ENCODE measurements at regions not wholly inside any gene's neighbourhood (a gene's known extent, or its start where the extent isn't known, plus 50 kb on each side); places are given as distances from the start of the nearest gene placed in this dataset.
A peak's percentile ranks its signal among the peaks of the same experiment; 100 is the strongest.
"Not testable (repeated sequence)": the region's sequence is repeated elsewhere in the genome, so short reads cannot be mapped to it uniquely, and the experiment has no call there.

DNA sequence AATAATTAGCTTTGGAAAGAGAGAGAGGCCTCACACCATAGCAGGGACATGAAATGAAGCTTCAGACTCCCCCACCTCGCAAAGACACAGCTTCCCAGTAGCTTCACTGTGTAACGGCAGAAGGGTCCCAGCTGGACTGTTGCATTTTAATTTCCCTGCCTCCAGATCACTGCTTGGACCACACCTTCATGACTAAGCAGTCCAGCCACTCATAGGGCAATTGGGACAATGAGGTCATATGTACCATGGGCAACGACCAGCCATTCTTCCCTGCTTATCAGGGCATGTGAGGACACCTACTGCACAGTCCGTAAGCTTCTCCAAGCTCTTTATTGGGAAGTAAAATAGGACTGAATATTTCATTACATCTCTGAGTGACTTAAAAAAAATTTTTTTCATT, 183.0 kb downstream of the MREG start:
- no peak for DNase-seq

DNA sequence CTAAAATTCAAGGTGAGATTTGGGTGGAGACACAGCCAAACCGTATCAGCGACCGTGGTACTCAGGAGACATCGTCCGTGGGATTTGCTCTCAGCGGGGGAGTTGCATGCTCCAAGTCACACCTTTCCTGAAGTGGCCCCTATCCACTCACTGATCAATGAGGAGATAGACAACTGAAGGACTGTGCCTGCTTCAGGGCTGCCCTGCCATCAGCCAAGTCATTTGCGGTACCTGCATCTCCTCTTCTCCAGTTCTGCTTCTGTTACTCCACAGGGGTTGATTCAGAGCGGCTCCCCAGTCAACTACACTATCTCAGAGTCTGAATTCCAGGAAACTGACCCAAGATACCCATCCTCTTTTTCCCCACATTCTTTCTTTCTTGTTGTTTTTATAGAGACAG, 184.1 kb downstream of the MREG start:
- DNase-seq = no peak

GRCh38 chr2:215828528-215829184, 184.7 kb downstream of the MREG start:
- DNase-seq = peak; percentile 39 to 47

- no peak for DNase-seq
These were observed 186.4 kb downstream of the MREG start for GRCh38 chr2:215826838-215827441.

- no peak for DNase-seq
These were observed 187.0 kb downstream of the MREG start for GRCh38 chr2:215826376-215826775.

GRCh38 chr2:215825707-215826106, 187.6 kb downstream of the MREG start:
- DNase-seq = no peak

DNA sequence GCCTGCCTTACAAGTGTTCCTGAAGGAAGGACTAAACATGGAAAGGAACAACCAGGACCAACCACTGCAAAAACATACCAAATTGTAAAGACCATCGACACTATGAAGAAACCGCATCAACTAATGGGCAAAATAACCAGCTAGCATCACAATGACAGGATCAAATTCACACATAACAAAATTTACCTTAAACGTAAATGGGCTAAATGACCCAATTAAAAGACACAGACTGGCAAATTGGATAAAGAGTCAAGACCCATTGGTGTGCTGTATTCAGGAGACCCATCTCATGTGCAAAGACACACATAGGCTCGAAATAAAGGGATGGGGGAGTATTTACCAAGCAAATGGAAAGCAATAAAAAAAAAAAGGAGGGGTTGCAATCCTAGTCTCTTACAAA, 192.1 kb downstream of the MREG start:
- not testable (repeated sequence) for DNase-seq

DNA sequence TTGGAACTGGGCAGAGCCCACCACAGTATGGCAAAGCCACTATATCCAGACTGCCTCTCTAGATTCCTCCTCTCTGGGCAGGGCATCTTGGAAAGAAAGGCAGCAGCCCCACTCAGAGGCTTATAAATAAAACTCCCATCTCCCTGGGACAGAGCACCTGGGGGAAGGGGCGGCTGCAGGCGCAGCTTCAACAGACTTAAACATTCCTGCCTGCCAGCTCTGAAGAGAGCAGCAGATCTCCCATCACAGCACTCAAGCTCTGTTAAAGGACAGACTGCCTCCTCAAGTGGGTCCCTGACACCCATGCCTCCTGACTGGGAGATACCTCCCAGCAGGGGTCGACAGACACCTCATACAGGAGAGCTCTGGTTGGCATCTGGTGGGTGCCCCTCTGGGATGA, 193.6 kb downstream of the MREG start:
- not testable (repeated sequence) for DNase-seq

- DNase-seq = no peak
These were observed 196.3 kb downstream of the MREG start for GRCh38 chr2:215817046-215817445.

- DNase-seq = no peak
These were observed 196.9 kb downstream of the MREG start for GRCh38 chr2:215816424-215816823.

DNA sequence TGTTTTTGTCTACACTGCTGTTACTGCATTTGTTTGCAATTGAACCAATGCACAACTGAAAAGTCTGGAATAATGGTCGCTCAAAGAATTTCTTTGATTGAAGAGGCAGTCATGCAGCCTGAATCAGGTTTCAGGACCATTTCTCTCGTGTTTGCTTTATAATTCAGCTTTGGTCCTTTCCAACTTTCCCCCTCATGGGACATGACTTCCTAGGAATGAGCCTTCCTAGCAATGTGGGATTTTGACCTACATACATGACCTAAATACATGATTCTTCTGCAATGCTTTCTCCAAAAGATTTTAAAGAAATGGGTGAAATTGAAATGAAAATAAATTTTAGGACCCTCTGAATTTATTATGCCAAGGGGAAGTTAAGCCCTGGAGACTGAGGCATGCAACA, 197.4 kb downstream of the MREG start:
- DNase-seq = no peak

GRCh38 chr2:215812966-215813365, 200.4 kb downstream of the MREG start:
- DNase-seq = no peak

DNA sequence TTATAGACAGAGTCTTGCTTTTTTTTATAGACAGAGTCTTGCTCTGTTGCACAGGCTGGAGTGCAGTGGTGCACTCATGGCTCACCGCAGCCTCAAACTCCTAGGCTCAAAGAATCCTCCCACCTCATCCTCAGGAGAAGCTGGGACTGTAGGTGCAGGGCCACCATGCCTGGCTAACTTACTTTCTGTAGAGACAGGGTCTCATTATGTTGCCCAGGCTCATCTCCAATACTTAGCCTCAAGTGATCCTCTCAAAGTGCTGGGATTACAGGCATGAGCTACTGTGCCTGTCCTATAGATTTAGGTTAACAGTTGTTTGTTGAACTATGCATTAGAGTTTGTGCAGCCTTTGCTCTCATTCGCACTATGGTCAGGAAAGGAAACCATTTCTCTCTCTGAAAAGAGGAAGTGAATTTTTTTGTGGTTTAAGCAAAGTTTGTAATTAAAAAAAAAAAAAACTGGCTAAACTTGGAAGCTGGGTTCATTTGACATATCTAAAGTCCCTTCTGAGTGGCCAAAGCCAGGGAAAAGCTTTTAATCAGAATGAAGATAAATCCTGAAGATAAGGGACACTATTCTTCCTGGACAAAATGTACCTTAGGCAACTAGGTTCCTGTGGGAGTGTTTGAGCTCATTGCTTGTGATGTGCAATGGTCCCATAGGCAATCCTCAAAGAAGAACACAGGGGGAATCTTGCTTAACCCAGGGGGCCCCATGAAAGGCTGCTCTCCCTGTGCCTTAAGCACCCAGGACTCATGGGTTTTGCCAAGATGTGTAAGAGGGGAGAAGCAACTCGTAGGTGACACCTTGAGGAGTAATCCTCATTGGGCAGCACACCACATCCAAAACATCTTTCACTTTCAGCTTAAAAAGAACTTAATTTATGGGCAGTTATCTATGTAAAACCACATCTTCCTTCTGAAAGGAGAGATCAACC, 201.7 kb downstream of the MREG start:
- peak; percentile 59 to 65 for DNase-seq

DNA sequence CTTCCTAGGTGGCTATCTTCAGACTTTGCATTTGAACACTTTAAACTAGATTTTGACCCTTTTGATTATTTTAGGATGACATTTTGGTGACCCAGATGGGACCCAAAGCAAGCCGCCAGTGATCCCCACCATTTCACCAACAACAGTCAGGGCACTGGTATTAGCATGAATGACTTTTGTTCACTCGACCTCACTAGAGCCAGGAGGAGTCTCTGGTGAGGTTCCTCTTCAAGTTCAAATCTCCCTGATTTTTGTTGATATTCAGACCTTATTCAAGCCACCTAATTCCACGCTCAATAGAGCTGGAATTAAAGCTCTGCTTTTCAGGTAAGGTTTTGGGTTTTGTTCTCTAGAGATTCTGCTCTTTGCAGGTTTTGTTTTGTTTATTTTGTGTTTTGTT, 202.3 kb downstream of the MREG start:
- DNase-seq = no peak

DNA sequence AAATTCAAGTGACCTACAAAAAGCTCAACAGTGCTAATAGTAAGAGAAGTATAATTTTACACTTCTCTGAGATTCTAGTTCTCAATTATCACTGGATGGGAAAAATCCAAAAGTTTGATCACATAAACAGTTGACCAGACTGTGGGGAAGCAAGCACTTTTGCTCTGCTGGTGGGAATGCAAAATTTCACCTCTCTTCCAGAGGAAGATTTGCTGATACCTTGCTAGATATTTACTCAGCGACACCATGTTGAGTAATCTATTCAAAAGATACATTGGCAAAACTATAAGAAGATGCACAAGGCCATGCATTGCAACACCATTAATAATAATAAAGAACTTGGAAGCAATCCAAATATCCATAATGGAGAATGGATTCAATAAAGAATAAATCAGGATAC, 204.4 kb downstream of the MREG start:
- no peak for DNase-seq

DNA sequence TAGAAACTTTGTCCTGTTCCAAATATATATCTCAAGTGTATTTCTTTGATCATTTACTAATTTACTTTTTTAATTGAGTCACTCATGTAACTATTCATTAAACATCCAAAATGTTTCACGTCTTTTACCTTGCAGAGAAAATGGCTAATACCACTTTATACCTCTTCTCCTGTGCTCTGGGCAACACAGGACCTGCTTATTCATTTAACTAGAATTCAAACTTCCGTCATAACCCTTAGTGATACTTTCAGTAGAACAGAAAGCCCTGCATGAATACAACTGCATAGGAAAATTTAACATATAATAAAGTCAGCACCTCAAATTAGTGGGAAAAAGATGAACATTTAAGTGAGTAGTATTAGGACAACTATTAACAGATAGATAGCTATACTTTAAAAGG, 205.2 kb downstream of the MREG start:
- no peak for DNase-seq

- DNase-seq = no peak
These were observed 207.9 kb downstream of the MREG start for GRCh38 chr2:215805493-215805892.

DNA sequence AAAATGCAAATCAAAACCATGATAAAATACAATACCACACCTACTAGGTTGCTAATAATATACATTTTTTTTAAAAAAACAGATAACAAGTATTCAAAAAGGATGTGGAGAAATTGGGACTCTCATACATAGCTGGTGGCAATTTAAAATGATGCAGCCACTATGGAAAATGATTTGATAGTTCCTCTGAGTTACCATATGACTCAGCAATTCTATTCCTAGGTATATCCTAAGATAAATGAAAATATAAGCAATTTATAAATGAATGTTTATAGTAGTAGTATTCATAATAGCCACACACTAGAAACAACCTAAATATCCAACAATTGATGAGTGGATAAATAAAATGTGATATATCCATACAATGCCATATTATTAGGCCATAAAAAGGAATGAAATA, 210.2 kb downstream of the MREG start:
- no peak for DNase-seq

- DNase-seq = no peak
These were observed 214.2 kb downstream of the MREG start for GRCh38 chr2:215799194-215799593.

DNA sequence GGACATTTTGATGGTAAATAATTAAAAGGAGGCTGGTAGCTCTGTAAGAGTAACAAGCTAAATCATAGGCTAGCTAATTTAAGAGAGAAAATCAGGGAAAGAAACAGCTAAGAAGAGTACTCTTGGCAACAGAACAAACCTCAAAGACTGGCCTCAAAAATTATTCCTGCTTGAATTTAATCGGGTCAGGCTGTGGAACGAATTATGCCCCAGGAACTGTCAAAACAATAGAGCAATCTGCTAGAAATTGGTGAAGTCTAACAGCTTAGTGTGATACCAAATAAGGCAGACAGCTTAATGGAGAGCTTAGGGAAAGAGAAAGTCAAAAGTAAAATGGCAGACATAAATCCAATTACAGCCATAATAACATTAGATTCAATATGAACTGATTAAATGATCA, 215.7 kb downstream of the MREG start:
- DNase-seq = no peak

DNA sequence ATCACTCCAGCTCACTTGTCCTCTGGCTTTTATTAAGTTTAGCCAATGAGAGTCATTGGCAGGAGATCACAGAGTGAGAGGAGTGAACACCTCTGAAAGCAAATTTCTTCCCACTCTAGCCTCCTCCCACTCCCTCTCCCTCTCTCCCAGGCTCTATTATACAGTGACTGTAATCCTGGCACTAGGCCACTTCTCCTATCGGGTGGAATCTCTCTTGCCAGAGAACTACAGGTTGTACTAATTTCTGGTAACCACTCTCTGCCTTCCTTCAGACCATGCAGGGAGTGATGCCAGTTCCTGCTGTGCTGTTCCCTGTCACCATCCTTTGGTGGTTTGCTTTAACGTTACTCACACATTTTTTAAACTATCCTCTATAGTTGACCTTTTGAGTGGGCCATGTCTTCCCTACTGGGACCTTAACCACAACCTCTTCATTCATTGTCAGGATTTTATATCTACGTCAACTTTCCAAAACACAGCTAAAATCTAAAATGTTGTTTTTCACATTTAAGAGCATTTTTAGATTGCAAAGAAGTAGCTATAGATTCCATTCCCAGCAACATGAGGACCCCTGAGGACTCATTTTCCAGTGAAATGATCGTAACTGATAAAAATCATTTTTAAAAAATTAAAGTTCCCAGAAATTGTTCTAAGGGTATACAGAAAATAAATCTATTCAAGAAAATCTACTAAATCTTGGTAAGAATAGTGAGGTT, 217.1 kb downstream of the MREG start:
- DNase-seq = peak; percentile 15 to 36

- DNase-seq = no peak
These were observed 218.4 kb downstream of the MREG start for GRCh38 chr2:215794829-215795546.
